Suprapubic skin (tissue), 4 donors: ENCODE measurements at regions not wholly inside any gene's neighbourhood (a gene's known extent, or its start where the extent isn't known, plus 50 kb on each side); places are given as distances from the start of the nearest gene placed in this dataset.

ENCODE experiments used
- DNase-seq, 2 donors: peaks; one replicate each; pipeline ENCODE4 v3.0.0-alpha.2; 2019; ENCODE audit warnings: low spot score in 2 of 2
- H3K27ac ChIP-seq: fragments of 200-600 bp; sonication (generic); one replicate; pipeline ENCODE4 v1.5.1; 2019
- H3K27me3 ChIP-seq: fragments of 200-600 bp; sonication (generic); one replicate; pipeline ENCODE4 v1.5.1; 2019
- H3K36me3 ChIP-seq: fragments of 200-600 bp; sonication (generic); one replicate; pipeline ENCODE4 v1.5.1; 2019
- H3K4me1 ChIP-seq: fragments of 200-600 bp; sonication (generic); one replicate; pipeline ENCODE4 v1.5.1; 2019
- H3K4me3 ChIP-seq: fragments of 200-600 bp; sonication (generic); one replicate; pipeline ENCODE4 v1.5.1; 2019; ENCODE audit warnings: mild to moderate bottlenecking
- H3K9me3 ChIP-seq: fragments of 200-600 bp; sonication (generic); one replicate; pipeline ENCODE4 v1.5.1; 2019
- EP300 ChIP-seq: sonication (generic); formaldehyde crosslinking; IDR thresholded peaks from one replicate; pipeline ENCODE4 v1.6.1; 2017; ENCODE audit warnings: antibody characterized with exemption
- POLR2A ChIP-seq, 2 donors: fragments of 450-650 bp; IDR thresholded peaks; one replicate each; pipeline ENCODE4 v1.6.1; 2017; ENCODE audit warnings: antibody characterized with exemption in 2 of 2, mild to moderate bottlenecking in 2 of 2, moderate library complexity in 2 of 2
- POLR2AphosphoS5 ChIP-seq, 3 donors: sonication (generic); formaldehyde crosslinking; IDR thresholded peaks; one replicate each; pipeline ENCODE4 v1.6.1; 2017; ENCODE audit warnings: antibody characterized with exemption in 3 of 3
- WGBS: methylation state at CpG from one replicate; pipeline ENCODE4 v1.1.5; 2018; 5-methylcytosine and 5-hydroxymethylcytosine counted together
- TF ChIP-seq, protein P1 (sequence below), 2 donors: fragments of 200-600 bp in 1 of 2; fragments of 450-650 bp in 1 of 2; sonication (generic) in 1 of 2; IDR thresholded peaks; one replicate each; pipeline ENCODE4 v1.5.1; 2016 to 2019; ENCODE audit warnings: antibody characterized with exemption in 2 of 2, mild to moderate bottlenecking in 1 of 2, moderate library complexity in 1 of 2

DNA sequence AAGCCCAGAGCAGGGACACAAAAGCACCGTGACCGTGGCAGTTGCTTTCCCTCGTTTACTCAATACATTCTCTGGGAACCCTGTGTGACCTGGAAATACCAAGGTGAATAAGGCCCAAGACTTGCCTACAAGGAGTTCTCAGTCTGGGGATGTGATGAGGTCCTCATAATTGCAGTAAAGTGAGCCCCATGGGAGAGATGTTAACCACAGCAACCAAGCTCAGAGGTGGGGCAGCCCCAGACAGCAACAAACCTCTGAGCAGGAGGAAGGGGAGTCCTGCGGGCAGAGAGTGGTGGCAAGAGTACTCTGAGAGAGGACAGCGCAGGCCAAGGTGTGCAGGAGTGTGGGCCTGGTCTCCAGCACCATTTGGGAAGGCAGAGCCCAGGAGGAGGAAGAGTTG lies 91.6 kb downstream of the TTC32 start:
- WGBS: 72% methylated on average over 5 of the region's 5 CpGs
- H3K9me3 ChIP-seq: no peaks in the 10 kb centered on the region

GRCh38 chr2:19809206-19809605 lies 92.6 kb downstream of the TTC32 start:
- 95% methylated on average over 7 of the region's 7 CpGs for WGBS

More for the DNA sequence above, 91.6 kb downstream of the TTC32 start:
- no peak for DNase-seq
- Histone ChIP-seq H3K4me3 (no peak overlapping the region), H3K4me1 (peaks cover 3% of the 10 kb centered on the region), H3K27me3 (no peaks in the 10 kb centered on the region), H3K36me3 (no peaks in the 10 kb centered on the region), H3K27ac (no peak overlapping the region)
- TF ChIP-seq, protein P1, sequence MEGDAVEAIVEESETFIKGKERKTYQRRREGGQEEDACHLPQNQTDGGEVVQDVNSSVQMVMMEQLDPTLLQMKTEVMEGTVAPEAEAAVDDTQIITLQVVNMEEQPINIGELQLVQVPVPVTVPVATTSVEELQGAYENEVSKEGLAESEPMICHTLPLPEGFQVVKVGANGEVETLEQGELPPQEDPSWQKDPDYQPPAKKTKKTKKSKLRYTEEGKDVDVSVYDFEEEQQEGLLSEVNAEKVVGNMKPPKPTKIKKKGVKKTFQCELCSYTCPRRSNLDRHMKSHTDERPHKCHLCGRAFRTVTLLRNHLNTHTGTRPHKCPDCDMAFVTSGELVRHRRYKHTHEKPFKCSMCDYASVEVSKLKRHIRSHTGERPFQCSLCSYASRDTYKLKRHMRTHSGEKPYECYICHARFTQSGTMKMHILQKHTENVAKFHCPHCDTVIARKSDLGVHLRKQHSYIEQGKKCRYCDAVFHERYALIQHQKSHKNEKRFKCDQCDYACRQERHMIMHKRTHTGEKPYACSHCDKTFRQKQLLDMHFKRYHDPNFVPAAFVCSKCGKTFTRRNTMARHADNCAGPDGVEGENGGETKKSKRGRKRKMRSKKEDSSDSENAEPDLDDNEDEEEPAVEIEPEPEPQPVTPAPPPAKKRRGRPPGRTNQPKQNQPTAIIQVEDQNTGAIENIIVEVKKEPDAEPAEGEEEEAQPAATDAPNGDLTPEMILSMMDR (IDR thresholded peaks at IDR 0.05): no peak
- TF ChIP-seq EP300 (no peak), POLR2AphosphoS5 (IDR thresholded peaks at IDR 0.05) (no peak), POLR2A (IDR thresholded peaks at IDR 0.05) (no peak)

DNA sequence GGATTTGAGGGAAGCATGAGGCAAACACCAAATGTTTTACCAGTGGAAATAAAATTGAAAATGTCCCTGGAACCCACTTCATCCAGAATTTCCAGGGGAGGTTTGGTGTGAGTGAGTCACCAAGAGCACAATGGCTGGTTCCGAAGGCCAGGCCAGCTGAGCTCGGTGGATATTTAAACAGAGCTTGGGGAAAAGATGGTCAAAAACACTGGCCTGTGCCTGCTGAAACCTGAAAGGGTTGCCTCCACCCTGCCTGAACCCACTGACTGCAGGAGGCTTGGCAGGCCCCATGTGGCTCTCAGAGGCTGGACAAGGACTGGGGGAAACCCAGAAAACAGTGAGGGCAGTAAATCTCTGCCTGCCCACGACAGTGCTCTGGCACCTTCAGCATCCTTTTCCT lies 93.9 kb downstream of the TTC32 start:
- Histone ChIP-seq H3K4me1 (peaks cover 3% of the 10 kb centered on the region), H3K36me3 (no peaks in the 10 kb centered on the region), H3K27ac (no peak overlapping the region), H3K27me3 (no peaks in the 10 kb centered on the region), H3K4me3 (no peak overlapping the region), H3K9me3 (no peaks in the 10 kb centered on the region)
- no peak for DNase-seq
- no peak for TF ChIP-seq POLR2A (IDR thresholded peaks at IDR 0.05)
- TF ChIP-seq EP300: no peak
- TF ChIP-seq POLR2AphosphoS5 (IDR thresholded peaks at IDR 0.05): no peak
- TF ChIP-seq, protein P1 (IDR thresholded peaks at IDR 0.05): no peak
- 47% methylated on average over 3 of the region's 3 CpGs for WGBS

More at GRCh38 chr2:19809206-19809605, 92.6 kb downstream of the TTC32 start:
- no peak for DNase-seq
- no peak overlapping the region for H3K4me3 ChIP-seq
- no peaks in the 10 kb centered on the region for H3K9me3 ChIP-seq
- no peak overlapping the region for H3K27ac ChIP-seq
- TF ChIP-seq, protein P1 (IDR thresholded peaks at IDR 0.05): no peak
- no peak for TF ChIP-seq POLR2A (IDR thresholded peaks at IDR 0.05)
- no peak for TF ChIP-seq POLR2AphosphoS5 (IDR thresholded peaks at IDR 0.05)
- no peak for TF ChIP-seq EP300
- H3K27me3 ChIP-seq: no peaks in the 10 kb centered on the region
- H3K36me3 ChIP-seq: no peaks in the 10 kb centered on the region
- peaks cover 3% of the 10 kb centered on the region for H3K4me1 ChIP-seq

- Histone ChIP-seq H3K4me1 (peaks cover 2% of the 10 kb centered on the region), H3K27me3 (no peaks in the 10 kb centered on the region), H3K36me3 (no peaks in the 10 kb centered on the region), H3K9me3 (no peaks in the 10 kb centered on the region), H3K4me3 (no peak overlapping the region), H3K27ac (no peak overlapping the region)
- no peak for DNase-seq
- TF ChIP-seq EP300 (no peak), POLR2AphosphoS5 (IDR thresholded peaks at IDR 0.05) (no peak), POLR2A (IDR thresholded peaks at IDR 0.05) (no peak)
- TF ChIP-seq, protein P1 (IDR thresholded peaks at IDR 0.05): no peak
These were observed 94.4 kb downstream of the TTC32 start for GRCh38 chr2:19807346-19807745.

DNA sequence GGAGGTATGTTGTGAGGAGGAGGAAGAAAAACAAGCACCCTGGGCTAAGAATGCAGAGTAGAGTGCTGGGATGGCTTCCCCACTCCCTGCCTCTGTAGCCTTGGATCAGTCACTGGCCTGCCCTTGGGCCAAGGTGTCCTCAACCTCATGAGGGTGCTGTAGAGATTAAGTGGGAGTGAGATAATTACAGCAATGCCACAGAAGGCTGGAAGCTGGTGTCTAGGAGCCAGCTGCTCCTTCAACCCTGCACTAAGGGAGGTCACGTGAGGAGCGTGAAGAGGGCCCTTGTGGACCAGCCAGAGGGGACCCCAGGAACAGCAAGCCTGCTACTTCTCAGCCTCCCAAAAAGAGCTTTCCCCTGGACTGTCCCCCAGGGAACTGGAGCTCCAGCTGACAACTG lies 95.2 kb downstream of the TTC32 start:
- H3K9me3 ChIP-seq: no peaks in the 10 kb centered on the region
- H3K36me3 ChIP-seq: no peaks in the 10 kb centered on the region
- H3K27me3 ChIP-seq: no peaks in the 10 kb centered on the region
- no peak for DNase-seq
- no peaks in the 10 kb centered on the region for H3K4me1 ChIP-seq
- H3K4me3 ChIP-seq: no peak overlapping the region
- TF ChIP-seq EP300 (no peak), POLR2AphosphoS5 (IDR thresholded peaks at IDR 0.05) (no peak), POLR2A (IDR thresholded peaks at IDR 0.05) (no peak)
- TF ChIP-seq, protein P1 (IDR thresholded peaks at IDR 0.05): no peak
- 92% methylated on average over 2 of the region's 2 CpGs for WGBS
- H3K27ac ChIP-seq: no peak overlapping the region
